ENCODE measurements at regions not wholly inside any gene's neighbourhood (a gene's known extent, or its start where the extent isn't known, plus 50 kb on each side); places are given as distances from the start of the nearest gene placed in this dataset.

GRCh38 chr7:156496865-156497264 is 143.7 kb upstream of the RNF32 start:
- DNase-seq (ENCODE audit: low spot score): no peak
- no peak overlapping the region for H3K4me3 ChIP-seq
- H3F3A ChIP-seq (replicated peaks; ENCODE audit: low read depth): no peaks in the 10 kb centered on the region
- H3K27ac ChIP-seq (ENCODE audit: low read depth): no peak overlapping the region
- H2AFZ ChIP-seq: no peak overlapping the region
- H3K4me3 Mint-ChIP-seq: no peak overlapping the region
- H3K36me3 Mint-ChIP-seq (ENCODE audit: low read depth): no peaks in the 10 kb centered on the region
- H3K79me2 ChIP-seq (replicated peaks; ENCODE audit: insufficient read depth): no peaks in the 10 kb centered on the region
- H4K20me1 ChIP-seq (replicated peaks; ENCODE audit: insufficient read depth): no peaks in the 10 kb centered on the region
- H3K27me3 ChIP-seq (ENCODE audit: insufficient read depth): no peaks in the 10 kb centered on the region
- no peak for ATAC-seq
- H3K9me2 ChIP-seq (ENCODE audit: insufficient read depth): no peaks in the 10 kb centered on the region
- H3K4me2 ChIP-seq: no peak overlapping the region
- TF ChIP-seq ZNF114 (CRISPR knock-in tag; IDR thresholded peaks at IDR 0.05) (no peak), EZH2 (IDR thresholded peaks at IDR 0.05; ENCODE audit: low read depth, unreplicated experiment) (no peak), ZNF331 (CRISPR knock-in tag; IDR thresholded peaks at IDR 0.05; ENCODE audit: low read depth) (no peak), REST (IDR thresholded peaks at IDR 0.05; ENCODE audit: unreplicated experiment) (no peak), POLR2AphosphoS5 (IDR thresholded peaks at IDR 0.05; ENCODE audit: low read depth) (no peak), ZNF462 (CRISPR knock-in tag; IDR thresholded peaks at IDR 0.05) (no peak), ETS1 (IDR thresholded peaks at IDR 0.05) (no peak), STAT1 (IDR thresholded peaks at IDR 0.05; ENCODE audit: unreplicated experiment) (no peak), EZH2phosphoT487 (IDR thresholded peaks at IDR 0.05; ENCODE audit: unreplicated experiment) (no peak), CREB1 (CRISPR knock-in tag; IDR thresholded peaks at IDR 0.05; ENCODE audit: low read depth) (no peak), JUNB (IDR thresholded peaks at IDR 0.05; ENCODE audit: unreplicated experiment) (no peak), CTCF (conservative IDR thresholded peaks at IDR 0.05; ENCODE audit: low read depth in 2 of 2) (no peak), NANOG (IDR thresholded peaks at IDR 0.05; ENCODE audit: borderline replicate concordance) (no peak)
- no peaks in the 10 kb centered on the region for H3K4me1 ChIP-seq (ENCODE audit: insufficient read depth)
- peaks cover 2% of the 10 kb centered on the region; the same call in 2 of the 3 replicates for H3K9me3 Mint-ChIP-seq
- H3K36me3 ChIP-seq (ENCODE audit: insufficient read depth): no peaks in the 10 kb centered on the region
- 0 out of 3 replicates have a peak, but pooled peaks cover under 1% of the 10 kb centered on the region for H3K4me1 Mint-ChIP-seq
- H3K27ac Mint-ChIP-seq: no peak overlapping the region
- no peaks in the 10 kb centered on the region for H3K27me3 Mint-ChIP-seq (ENCODE audit: insufficient read depth, low read depth, poor library complexity)

Data from GM23338 (cell line).